HCEC 1CT (cell line): ENCODE measurements at regions not wholly inside any gene's neighbourhood (a gene's known extent, or its start where the extent isn't known, plus 50 kb on each side); places are given as distances from the start of the nearest gene placed in this dataset.
"Not testable (repeated sequence)": the region's sequence is repeated elsewhere in the genome, so short reads cannot be mapped to it uniquely, and the experiment has no call there.

ENCODE experiments used
- DNase-seq: peaks from one replicate; pipeline ENCODE4 v3.0.0-alpha.2; 2017

DNA sequence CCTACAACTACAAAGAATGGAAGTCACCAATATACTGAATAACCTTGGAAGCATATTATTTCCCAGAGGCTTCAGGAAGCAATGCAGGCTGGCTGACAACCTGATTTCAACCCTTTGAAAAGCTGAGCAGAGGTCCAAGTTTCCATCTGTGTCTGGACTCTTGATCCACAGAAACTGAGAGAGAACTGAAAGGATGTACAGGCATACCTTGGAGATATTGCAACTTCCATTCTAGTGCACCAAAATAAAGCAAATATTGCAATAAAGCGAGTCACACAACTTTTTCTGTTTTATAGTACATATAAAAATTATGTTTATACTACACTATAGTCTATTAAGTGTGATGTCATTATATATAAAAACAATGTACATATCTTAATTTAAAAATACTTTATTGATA is 85.3 kb downstream of the TYW3 start:
- no peak for DNase-seq

DNA sequence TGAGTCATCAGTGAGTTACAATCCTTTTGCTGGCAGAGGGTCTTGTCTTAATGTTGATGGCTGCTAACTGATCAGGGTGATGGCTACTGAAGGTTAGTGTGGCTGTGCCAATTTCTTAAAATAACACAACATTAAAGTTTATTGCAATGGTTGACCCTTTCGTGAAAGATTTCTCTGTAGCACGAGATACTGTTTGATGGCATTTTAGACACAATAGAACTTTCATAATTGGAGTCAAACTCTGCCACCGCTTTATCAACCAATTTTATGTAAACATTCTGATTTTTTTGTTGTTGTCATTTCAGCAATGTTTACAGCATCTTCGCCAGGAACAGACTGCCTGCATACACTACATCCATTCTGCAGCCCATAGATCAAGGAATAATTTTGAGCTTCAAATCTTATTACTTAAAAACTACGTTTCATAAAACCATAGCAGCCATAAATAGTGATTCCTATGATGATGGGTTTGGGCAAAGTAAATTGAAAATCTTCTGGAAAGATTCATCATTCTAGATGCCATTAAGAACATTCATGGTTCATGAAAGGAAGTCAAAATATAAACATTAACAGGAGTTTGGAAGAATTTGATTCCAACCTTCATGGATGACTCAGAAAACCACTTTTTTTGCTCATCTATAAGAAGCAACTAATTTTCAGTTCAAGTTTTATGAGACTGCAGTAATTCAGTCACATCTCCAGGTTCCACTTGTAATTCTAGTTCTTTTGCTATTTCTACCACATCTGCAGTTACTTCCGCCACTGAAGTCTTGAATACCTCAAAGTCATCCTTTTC is 85.9 kb downstream of the TYW3 start:
- peak; percentile 85 for DNase-seq

DNA sequence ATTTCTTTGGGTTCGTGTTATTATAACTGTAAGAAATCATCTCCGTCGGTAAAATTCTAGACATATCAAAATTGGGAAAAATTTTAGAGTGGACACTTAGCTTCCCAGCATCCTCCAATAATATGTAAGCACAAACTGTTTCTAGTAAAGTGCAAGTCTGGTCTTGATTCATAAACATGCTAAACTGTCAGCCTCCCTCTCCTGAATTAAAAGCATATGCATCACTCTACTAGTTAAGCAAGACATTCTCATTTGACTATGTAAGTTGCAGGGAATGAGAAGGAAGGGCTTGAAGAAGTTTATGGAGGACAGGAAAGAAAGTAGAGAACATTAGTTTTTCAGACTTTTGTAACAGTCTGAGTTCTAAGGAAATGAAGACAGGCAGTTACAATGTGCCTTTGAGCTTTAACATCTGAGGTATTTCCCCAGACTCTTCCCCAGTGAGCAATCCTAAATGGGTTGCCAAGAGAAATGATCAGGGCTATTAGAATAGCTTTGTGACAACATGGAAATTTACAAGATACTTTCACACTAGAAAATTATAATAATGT is 90.0 kb downstream of the TYW3 start:
- DNase-seq: peak; percentile 36

DNA sequence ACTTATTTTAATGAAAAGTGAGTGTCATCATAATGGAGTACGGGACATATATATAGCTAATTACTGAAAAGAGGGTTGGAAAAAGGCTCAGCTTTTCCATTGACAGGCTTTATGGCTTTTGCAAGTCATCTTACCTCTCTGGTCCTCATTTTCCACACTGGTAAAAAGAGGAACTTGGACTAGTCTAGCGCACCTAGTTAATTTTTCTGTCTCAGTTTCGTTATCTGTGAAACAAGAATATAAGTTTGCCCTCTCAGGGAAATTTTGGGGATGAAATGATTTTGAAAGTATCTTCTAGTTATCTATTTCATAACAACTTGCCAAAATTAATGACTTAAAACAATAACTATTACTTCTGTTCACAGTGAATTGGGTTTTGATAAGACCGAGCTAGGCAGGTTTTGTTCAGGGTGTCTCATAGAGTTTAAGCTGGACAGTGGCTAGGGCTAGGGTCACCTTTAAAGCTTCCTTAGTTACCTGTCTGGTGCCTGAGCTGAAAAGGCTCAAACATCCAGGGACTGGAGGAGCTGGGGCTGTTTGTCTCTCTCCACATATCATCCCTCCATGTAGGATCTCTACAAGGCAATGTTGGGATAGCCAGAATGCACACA is 91.7 kb downstream of the TYW3 start:
- no peak for DNase-seq

DNA sequence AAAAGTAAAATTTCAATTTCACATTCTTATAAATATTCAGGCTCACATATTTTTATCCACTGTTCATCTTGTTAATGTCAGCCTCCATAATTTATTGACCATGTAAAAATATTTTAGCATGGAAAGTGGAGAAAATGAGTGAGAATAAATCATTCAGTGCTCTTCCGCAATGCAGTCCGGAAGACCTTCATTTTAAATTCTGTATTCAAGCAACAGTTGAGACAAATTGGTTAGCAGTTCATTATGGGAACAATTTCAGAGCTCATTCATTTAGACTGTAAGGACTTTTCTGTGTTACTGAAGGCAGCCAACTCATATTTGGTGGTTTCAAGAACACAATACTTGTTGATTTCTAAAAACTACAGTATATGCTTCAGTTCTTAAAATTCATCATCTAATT is 97.8 kb downstream of the TYW3 start:
- DNase-seq: no peak

DNA sequence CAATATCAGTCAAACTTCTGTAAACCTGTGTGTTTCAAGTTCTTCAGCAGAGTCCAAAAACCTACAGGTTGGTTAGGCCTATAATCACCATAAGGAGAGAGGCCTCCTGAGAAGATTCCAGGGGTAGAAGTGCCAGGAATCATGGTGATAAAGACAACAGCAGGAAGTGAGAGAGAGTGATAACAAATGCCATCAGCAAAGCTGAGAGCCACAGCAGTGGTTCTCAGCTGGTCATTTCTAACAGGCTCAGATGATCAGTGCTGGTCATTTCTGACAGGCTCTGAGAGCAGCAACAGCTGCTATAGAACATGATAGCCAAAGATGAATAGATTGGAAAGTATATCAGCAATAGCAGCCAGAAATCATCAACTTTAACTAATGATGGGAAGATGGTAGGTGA is 101.3 kb downstream of the TYW3 start:
- no peak for DNase-seq

DNA sequence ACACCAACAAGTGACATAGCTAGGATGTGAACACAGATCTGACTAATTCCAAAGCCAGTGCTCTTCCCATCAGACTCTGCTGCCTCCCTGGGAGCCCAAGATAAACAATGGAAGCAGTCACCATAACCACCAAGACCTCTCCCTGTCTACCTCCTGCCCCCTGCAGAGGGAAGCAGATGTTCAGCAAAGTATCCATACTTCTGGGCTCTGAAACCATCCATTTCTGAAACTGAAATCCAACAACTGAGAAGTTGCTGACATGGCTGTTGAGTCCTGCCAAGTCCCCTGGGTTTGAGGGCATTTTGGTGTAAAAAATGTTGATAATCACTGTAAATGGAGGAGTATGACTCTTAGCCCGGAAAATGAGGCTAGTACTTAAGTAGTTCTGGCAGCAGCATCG is 102.1 kb downstream of the TYW3 start:
- DNase-seq: peak; percentile 87

DNA sequence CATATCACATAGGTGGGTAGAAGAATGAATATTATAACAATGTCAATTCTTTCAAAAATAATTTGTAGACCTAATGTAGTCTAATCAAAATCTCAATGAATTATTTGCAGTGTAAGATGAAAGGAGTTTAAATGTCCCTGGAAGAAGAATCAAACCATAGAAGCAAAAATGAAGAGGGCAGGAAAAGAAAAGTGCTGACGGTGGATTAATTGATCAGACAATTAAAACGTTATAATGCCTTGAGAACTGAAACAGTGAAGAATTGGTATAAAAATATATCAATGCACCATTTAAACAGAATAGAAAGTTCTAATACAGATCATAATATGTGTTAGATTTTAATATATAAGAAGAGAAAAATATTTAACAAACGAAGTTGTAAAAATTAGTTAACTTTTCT is 109.8 kb downstream of the TYW3 start:
- no peak for DNase-seq

DNA sequence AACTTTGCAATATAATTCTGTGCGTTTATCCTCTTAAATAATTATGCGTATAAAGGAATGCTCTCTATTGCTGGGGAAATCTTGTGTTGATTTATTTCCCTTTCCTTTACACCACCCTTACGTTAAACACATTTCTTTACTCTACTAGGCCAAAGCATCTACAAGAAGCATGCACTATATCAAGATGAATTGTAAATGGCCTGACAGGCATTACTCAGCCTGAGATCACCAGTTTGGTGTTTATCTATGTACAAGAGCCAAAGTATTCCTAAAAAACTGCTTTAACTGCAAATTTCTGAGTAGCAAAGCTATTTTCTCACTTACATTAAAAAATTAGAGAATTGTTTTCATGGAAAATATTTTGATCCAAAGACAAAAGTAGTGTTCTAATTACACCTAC is 114.8 kb downstream of the TYW3 start:
- DNase-seq: peak; percentile 76

DNA sequence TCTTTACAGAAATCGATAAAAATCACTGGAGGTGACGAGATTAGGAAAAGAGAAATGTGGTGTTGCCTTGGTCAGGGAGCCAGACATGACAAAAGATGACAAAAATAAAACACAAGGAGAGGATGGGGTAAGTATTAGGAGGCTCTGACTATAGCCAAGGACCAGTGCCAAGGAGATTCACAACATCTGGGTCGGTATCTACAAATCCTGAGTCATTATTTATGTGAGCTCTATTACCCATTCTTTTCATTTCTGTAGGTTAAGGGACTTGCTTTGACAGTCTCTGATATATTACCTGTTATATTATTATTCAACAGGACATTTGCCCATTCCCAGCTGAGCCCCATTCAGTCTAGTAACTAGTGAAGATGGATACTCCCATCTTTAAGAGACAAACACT is 120.8 kb downstream of the TYW3 start:
- DNase-seq: peak; percentile 54

DNA sequence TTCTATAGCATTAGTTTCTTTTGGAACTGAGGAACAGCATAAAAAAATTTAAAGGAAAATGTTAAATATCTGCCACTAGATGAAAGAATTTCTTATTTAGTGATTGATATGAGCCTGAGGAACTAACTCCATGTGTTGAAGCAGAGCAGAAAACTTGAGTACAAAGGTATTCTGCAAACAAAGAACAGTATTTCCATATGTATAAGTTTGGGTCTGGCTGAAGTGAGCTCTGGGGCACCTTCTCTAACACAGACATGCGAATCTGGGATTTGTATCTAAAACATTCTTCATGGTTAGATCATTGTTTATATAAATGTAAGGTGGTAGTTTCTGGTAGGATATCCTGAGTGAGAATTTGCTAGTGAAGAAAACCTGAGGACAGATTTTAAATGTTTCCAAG is 123.2 kb downstream of the TYW3 start:
- DNase-seq: no peak

DNA sequence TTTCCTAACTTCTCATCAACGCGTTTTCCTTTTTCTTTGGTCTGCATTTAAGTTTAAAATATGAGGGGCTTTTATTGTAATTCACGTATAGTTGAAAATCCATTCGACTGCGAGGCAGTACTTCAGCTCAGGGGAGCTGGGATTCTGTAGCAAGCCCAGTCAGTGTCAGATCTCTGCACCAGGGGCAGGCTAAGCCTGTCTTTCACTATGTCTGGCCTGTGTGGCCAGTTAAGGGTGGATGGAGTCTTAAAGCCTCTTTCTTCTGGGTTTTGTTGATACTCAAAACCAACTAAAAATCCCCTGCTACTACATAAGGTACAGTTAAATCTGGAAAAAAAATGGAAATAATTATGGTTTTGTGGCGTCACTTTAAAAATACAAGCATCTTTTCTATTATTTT is 124.7 kb downstream of the TYW3 start:
- DNase-seq: no peak

DNA sequence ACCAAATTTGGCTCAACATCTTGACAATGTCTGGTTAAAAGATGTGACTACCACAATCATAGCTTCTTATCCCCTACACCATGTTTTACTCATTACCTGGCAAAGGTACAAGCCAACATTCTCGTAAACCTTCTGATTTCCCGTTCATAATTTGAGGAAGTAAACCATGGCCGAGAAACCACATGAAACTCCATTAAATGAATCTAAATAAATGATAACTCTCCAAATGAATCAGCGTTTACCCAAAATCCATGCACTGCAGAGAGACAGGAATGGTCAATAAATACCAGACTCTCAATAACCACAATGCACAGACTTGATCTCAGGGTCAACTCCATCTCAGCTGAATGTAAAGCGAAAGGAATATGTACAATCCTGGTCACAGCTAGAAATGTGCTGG is 125.2 kb downstream of the TYW3 start:
- DNase-seq: no peak

DNA sequence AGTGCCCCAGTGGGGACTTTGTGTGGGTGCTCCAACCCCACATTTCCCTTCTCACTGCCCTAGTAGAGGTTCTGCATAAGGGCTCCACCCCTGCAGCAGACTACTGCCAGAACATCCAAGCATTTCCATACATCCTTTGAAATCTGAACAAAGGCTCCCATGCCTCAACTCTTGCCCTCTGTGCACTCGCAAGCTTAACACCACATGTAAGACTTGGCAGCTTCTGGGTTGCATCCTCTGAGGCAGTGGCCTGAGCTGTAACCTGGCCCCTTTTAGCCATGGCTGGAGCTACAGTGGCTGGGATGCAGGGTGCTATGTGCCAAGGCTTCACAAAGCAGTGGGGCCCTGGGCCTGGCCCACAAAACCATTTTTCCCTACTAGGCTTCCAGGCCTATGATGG is 128.9 kb downstream of the TYW3 start:
- DNase-seq: no peak

DNA sequence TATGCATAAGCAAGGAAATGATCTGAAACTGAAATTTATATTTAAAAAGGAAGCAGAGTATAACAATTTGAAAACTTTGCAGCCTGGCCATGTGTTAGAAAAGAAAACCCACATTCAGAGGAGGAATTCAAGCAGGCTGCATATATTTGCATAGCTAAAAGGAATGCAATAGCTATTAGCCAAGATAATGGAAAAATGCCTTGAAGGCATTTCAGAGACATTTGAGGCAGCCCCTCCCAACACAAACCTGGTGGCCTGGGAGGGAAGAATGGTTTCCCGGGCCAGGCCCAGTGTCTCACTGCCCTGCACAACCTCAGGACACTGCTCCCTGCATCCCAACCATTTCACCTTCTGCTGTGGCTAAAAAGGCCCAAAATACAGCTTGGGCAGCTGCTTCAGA is 136.8 kb downstream of the TYW3 start:
- DNase-seq: no peak

DNA sequence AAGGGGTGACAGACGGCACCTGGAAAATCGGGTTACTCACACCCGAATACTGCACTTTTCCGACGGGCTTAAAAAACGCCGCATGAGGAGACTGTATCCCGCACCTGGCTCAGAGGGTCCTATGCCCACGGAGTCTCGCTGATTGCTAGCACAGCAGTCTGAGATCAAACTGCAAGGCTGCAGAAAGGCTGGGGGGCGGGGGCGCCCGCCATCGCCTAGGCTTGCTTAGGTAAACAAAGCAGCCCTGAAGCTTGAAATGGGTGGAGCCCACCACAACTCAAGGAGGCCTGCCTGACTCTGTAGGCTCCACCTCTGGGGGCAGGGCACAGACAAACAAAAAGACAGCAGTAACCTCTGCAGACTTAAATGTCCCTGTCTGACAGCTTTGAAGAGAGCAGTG is 144.4 kb downstream of the TYW3 start:
- DNase-seq: not testable (repeated sequence)

DNA sequence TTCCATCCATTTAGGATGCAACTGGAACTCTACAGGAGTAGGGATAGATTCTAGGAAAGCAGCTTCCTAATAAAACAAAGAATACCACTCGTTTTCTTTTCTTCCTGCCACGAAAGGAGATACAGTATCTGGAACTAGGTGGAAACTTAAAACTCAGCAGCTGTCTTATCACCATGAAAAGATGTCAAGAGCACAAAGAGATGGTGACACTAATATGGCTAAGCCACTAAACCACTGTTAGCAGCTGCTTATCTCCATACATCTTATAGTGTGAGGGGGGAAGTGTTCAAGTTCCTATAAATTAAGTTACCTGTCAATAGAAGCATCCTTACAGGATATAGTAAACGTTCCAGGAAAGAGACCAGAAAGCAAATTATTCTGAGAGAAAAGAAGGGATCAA is 162.5 kb downstream of the TYW3 start:
- DNase-seq: no peak

DNA sequence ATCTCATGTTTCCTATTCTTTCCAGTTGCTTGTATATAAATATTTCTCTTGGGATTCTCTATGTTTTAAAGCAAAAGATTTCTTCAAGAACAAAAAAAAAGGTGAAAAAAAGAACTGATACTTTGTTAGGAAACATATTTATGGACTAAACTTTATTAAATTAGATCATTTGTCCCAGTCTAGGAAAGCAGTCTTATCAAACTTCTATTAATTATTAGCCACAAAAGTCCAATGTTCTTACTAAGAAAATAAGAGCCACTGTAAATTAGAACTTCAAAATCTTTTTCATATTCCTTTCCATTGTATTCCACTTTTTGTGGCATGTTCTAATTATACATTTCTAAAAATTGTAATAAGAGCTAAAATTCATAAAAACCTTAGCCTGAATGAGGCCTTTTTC is 175.2 kb downstream of the TYW3 start:
- no peak for DNase-seq

DNA sequence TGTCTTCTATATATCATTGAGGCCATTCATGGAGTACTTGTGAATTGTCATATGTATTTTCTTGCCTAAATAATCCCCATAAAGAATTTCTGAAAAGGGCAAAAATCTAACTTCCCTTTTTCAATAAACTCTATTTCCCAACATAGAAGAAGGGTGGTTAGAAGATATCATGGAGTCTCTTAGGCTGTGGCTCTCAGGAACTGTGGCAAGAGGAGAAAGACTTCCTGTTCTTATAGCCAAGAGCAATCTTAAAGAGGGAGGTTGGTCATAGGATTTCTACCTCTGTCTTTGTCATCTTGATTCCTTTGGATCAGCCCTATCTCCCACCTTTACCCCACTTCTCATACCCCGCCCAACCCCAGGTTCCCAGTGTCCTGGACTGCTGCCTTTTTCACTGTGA is 175.8 kb downstream of the TYW3 start:
- DNase-seq: no peak

DNA sequence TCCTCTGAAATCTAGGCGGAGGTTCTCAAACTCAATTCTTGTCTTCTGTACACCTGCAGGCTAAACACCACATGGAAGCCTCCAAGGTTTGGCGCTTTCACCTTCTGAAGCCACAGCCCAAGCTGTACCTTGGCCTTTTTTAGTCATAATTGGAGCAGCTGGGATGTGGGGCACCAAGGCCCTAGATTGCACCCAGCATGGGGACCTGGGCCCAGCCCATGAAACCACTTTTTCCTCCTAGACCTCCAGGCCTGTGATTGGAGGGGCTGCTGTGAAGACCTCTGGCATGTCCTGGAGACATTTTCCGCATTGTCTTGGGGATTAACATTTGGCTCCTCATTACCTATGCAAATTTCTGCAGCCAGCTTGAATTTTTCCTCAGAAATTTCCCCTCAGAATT is 181.0 kb downstream of the TYW3 start:
- no peak for DNase-seq

DNA sequence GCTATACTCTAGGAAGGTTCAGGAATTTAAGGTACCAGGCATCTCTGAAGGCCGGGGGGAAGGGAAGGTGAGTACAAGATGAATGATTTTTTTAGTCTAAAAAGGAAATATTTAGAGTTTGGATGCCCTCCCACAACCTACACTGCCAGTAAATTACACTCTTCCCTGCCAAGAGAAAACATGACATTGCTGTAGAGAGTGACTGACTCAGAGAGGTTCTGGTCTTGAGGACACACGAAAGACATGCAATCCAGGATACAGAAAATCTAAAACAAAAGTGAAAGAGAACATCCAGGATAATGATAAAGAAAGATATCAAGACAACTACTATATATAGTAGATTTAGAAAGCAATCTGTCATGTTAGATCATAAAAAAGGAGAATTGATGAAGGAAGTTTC is 200.5 kb downstream of the TYW3 start:
- DNase-seq: no peak

DNA sequence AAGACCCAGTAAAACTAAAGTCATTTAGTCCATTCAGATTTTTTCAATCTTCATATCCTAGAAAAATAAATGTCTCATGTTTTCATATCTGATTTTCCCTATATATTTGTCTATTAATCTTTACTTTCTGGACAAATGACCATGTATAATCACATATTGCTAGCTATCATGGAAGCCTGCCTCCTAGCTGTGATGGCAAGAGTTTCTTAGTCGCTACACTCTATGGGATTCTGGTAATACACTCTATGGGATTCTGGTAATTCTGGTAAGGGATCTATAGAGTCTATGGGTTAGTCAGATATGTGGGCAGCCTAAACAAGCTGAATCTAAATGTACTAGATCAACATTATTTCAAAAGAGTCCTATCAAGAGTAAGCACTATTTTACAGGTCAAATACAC is 198.7 kb upstream of the LHX8 start:
- no peak for DNase-seq

DNA sequence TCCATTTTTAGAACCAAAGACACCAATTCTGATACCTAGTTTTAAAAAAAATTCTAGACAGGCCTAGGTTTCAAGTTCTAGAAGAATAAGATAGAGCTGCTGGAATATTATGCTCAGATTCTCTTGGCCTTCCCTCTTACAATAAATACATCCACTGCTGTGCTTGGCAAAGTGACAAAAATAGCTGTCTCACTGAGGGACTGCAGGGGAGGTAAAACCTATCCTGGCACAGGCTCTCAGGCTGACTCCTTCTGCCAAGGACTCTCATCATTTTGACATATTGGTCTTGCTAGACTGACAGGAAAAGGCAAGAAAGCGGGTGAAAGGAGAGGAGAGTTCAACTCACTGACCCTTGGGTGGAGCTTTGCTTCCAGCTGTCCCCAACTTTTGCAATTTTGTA is 197.0 kb upstream of the LHX8 start:
- no peak for DNase-seq

DNA sequence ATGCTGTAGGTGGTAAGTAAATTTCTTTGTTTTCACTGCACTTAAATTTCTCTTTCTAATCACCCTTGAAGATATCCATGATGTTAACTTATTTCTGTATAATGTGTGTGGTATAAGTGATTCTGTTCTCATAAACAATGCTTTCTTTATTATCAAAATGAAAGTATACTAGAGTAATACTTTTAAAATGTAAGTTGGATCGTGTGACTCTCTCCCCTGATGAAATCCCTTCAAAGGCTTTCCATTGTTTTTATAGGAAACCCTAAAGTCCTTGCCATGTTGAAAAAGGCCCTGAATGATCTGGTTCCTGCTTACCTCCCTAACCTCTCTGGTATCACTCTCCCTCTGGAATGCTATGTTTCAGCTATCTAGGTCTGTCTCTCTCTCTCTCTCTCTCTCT is 191.1 kb upstream of the LHX8 start:
- no peak for DNase-seq

DNA sequence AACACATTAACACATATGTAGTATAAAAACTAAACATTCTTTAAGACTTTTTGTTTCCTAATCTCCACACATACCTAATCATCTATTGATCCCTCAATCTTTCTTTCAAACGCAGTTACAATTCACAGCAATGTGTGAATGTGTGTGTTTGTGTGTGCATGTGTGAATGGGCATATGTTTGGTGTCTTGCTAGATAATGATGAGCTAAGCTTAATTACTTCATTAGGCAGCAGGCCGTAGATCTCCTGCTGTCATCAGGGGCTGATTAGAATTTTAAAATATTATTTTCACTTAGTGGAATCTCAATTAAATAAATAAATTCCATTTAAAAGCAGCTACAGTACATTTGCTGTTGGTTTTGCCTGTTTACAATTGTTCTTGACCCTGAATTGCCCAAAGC is 187.8 kb upstream of the LHX8 start:
- DNase-seq: no peak
